ENCODE measurements at regions not wholly inside any gene's neighbourhood (a gene's known extent, or its start where the extent isn't known, plus 50 kb on each side); places are given as distances from the start of the nearest gene placed in this dataset.

DNA sequence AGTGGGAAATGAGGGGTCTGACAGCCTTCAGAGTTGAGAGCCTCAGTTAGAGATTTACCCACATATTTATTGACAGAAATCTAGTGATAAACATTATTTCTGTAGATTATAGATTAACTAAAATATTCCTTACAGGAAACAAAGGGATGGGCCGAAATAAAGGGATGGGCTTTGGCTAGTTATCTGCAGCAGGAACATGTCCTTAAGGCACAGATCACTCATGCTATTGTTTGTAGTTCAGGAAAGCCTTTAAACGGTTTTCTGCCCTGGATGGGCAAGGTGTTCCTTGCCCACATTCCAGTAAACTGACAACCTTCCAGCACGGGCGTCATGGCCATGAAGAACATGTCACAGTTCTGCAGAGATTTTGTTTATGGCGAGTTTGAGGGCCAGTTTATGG lies 154.8 kb upstream of the TOM1L1 start:
- no peak for TF ChIP-seq EZH2 (IDR thresholded peaks at IDR 0.05; ENCODE audit: low read length, missing control alignments)
- TF ChIP-seq CTCF (conservative IDR thresholded peaks at IDR 0.05 in 1 of 2, IDR thresholded peaks at IDR 0.05 in 1 of 2; ENCODE audit: low read depth in 1 of 2, low read length in 2 of 2): no peak
- Histone ChIP-seq H3K36me3 (ENCODE audit: control insufficient read depth, insufficient read depth, low read length) (no peaks in the 10 kb centered on the region), H3K9ac (ENCODE audit: insufficient read depth, low read length) (no peak overlapping the region), H3K27me3 (ENCODE audit: control insufficient read depth, insufficient read depth, low read length) (no peaks in the 10 kb centered on the region), H4K20me1 (ENCODE audit: control insufficient read depth, extremely low read depth, insufficient read depth, low read length) (no peaks in the 10 kb centered on the region), H3K9me3 (ENCODE audit: control insufficient read depth, insufficient read depth, low read depth, low read length) (no peaks in the 10 kb centered on the region), H3K79me2 (ENCODE audit: control insufficient read depth, insufficient read depth, low read length) (no peaks in the 10 kb centered on the region), H3K4me1 (ENCODE audit: control insufficient read depth, extremely low read depth, insufficient read depth, low read length) (no peaks in the 10 kb centered on the region), H3K27ac (ENCODE audit: insufficient read depth, low read length) (no peak overlapping the region), H3K4me3 (replicated peaks in 1 of 4; ENCODE audit: control extremely low read depth in 1 of 4, insufficient read depth in 1 of 4, low read depth in 3 of 4, low read length in 4 of 4) (no peak overlapping the region), H3K4me2 (ENCODE audit: extremely low read depth, insufficient read depth, low read length) (no peak overlapping the region), H2AFZ (ENCODE audit: low read length) (no peak overlapping the region)
- DNase-seq (ENCODE audit: low read depth in 2 of 2): no peak

DNA sequence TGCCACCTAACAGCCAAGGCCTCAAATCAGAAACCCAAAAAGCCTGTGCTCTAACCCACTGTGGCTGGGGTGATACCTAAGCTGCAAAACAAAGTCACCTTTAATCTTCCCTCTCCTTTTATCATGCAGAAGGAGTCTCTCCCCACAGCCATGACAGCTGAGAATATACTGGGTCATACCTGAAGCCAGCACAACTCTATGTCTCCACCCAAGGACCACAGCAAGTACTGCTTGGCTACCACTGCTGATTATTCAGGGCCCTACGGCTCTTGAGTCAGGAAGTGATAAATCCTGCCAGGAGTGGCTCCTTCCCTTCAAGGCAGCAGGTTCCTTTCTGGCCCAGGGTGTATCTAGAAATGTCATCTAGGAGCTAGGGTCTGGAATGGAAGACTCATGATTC lies 151.5 kb upstream of the TOM1L1 start:
- Histone ChIP-seq H3K36me3 (ENCODE audit: control insufficient read depth, insufficient read depth, low read length) (no peaks in the 10 kb centered on the region), H4K20me1 (ENCODE audit: control insufficient read depth, extremely low read depth, insufficient read depth, low read length) (no peaks in the 10 kb centered on the region), H3K27me3 (ENCODE audit: control insufficient read depth, insufficient read depth, low read length) (no peaks in the 10 kb centered on the region), H3K4me3 (replicated peaks in 1 of 4; ENCODE audit: control extremely low read depth in 1 of 4, insufficient read depth in 1 of 4, low read depth in 3 of 4, low read length in 4 of 4) (no peak overlapping the region), H3K9me3 (ENCODE audit: control insufficient read depth, insufficient read depth, low read depth, low read length) (no peaks in the 10 kb centered on the region), H3K27ac (ENCODE audit: insufficient read depth, low read length) (no peak overlapping the region), H3K4me1 (ENCODE audit: control insufficient read depth, extremely low read depth, insufficient read depth, low read length) (no peaks in the 10 kb centered on the region), H3K9ac (ENCODE audit: insufficient read depth, low read length) (no peak overlapping the region), H2AFZ (ENCODE audit: low read length) (no peak overlapping the region), H3K4me2 (ENCODE audit: extremely low read depth, insufficient read depth, low read length) (no peak overlapping the region), H3K79me2 (ENCODE audit: control insufficient read depth, insufficient read depth, low read length) (no peaks in the 10 kb centered on the region)
- no peak for DNase-seq (ENCODE audit: low read depth in 2 of 2)
- TF ChIP-seq EZH2 (IDR thresholded peaks at IDR 0.05; ENCODE audit: low read length, missing control alignments) (no peak), CTCF (conservative IDR thresholded peaks at IDR 0.05 in 1 of 2, IDR thresholded peaks at IDR 0.05 in 1 of 2; ENCODE audit: low read depth in 1 of 2, low read length in 2 of 2) (no peak)

DNA sequence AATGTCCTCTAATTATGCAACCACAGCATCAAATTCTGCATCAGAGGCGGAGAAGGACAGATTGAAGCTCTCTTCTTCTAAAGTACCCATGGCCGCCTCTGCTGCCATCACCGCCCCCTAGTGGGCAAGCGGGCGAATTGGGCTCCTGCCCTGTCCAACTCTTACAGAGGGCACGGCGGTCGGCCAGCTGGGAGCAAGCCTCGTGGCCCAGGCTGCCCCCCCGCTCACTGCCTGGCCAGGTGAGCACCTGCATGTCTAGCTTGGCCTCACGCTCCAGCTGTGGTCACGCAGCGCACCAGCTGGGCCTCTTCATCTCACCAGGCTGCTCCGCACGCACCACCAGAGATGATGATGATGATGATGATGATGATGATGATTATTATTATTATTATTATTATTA lies 146.1 kb upstream of the TOM1L1 start:
- Histone ChIP-seq H3K9me3 (ENCODE audit: control insufficient read depth, insufficient read depth, low read depth, low read length) (no peaks in the 10 kb centered on the region), H3K79me2 (ENCODE audit: control insufficient read depth, insufficient read depth, low read length) (no peaks in the 10 kb centered on the region), H3K9ac (ENCODE audit: insufficient read depth, low read length) (no peak overlapping the region), H4K20me1 (ENCODE audit: control insufficient read depth, extremely low read depth, insufficient read depth, low read length) (no peaks in the 10 kb centered on the region), H3K4me2 (ENCODE audit: extremely low read depth, insufficient read depth, low read length) (no peak overlapping the region), H3K4me1 (ENCODE audit: control insufficient read depth, extremely low read depth, insufficient read depth, low read length) (no peaks in the 10 kb centered on the region), H2AFZ (ENCODE audit: low read length) (no peak overlapping the region), H3K27ac (ENCODE audit: insufficient read depth, low read length) (no peak overlapping the region), H3K4me3 (replicated peaks in 1 of 4; ENCODE audit: control extremely low read depth in 1 of 4, insufficient read depth in 1 of 4, low read depth in 3 of 4, low read length in 4 of 4) (no peak overlapping the region), H3K27me3 (ENCODE audit: control insufficient read depth, insufficient read depth, low read length) (no peaks in the 10 kb centered on the region), H3K36me3 (ENCODE audit: control insufficient read depth, insufficient read depth, low read length) (no peaks in the 10 kb centered on the region)
- TF ChIP-seq CTCF (conservative IDR thresholded peaks at IDR 0.05 in 1 of 2, IDR thresholded peaks at IDR 0.05 in 1 of 2; ENCODE audit: low read depth in 1 of 2, low read length in 2 of 2): no peak
- TF ChIP-seq EZH2 (IDR thresholded peaks at IDR 0.05; ENCODE audit: low read length, missing control alignments): no peak
- DNase-seq (ENCODE audit: low read depth in 2 of 2): no peak
